GM23338 (cell line): ENCODE measurements at regions not wholly inside any gene's neighbourhood (a gene's known extent, or its start where the extent isn't known, plus 50 kb on each side); places are given as distances from the start of the nearest gene placed in this dataset.

Experiments used
- ATAC-seq: fragments of 200-7000 bp; cut with Tn5 transposase; 3 replicates; pipeline ENCODE4 v1.9.1; 2020
- DNase-seq: peaks from one replicate; pipeline ENCODE4 v3.0.0-alpha.2; 2015; ENCODE audit warnings: low spot score
- H2AFZ ChIP-seq: fragments of 200-600 bp; sonication (generic); 2 replicates; pipeline ENCODE4 v1.8.0; 2016; ENCODE audit warnings: antibody characterized with exemption, mild to moderate bottlenecking, moderate library complexity
- H3F3A ChIP-seq: fragments of 200-600 bp; sonication (generic); replicated peaks from 2 replicates; pipeline ENCODE4 v1.8.0; 2017; ENCODE audit warnings: antibody characterized with exemption, mixed run types, low read depth
- H3K27ac ChIP-seq: fragments of 200-600 bp; sonication (generic); 2 replicates; pipeline ENCODE4 v1.6.1; 2016; ENCODE audit warnings: low read depth
- H3K27me3 ChIP-seq: fragments of 200-600 bp; sonication (generic); 2 replicates; pipeline ENCODE4 v1.8.0; 2016; ENCODE audit warnings: mild to moderate bottlenecking, mixed run types, moderate library complexity; ENCODE audit not compliant: insufficient read depth
- H3K36me3 ChIP-seq: fragments of 200-600 bp; sonication (generic); 2 replicates; pipeline ENCODE4 v1.8.0; 2016; ENCODE audit warnings: mild to moderate bottlenecking; ENCODE audit not compliant: insufficient read depth
- H3K4me1 ChIP-seq: fragments of 200-600 bp; sonication (generic); 2 replicates; pipeline ENCODE4 v1.8.0; 2016; ENCODE audit warnings: mild to moderate bottlenecking, moderate library complexity; ENCODE audit not compliant: insufficient read depth
- H3K4me2 ChIP-seq: fragments of 200-600 bp; sonication (generic); 2 replicates; pipeline ENCODE4 v1.7.1; 2017; ENCODE audit warnings: mixed run types
- H3K4me3 ChIP-seq: fragments of 200-600 bp; sonication (generic); 2 replicates; pipeline ENCODE4 v1.6.1; 2016; ENCODE audit warnings: mixed run types
- H3K79me2 ChIP-seq: fragments of 200-600 bp; sonication (generic); replicated peaks from 2 replicates; pipeline ENCODE4 v1.8.0; 2017; ENCODE audit warnings: mild to moderate bottlenecking; ENCODE audit not compliant: insufficient read depth
- H3K9me2 ChIP-seq: fragments of 200-600 bp; sonication (generic); 2 replicates; pipeline ENCODE4 v1.8.0; 2017; ENCODE audit not compliant: insufficient read depth
- H4K20me1 ChIP-seq: fragments of 200-600 bp; sonication (generic); replicated peaks from 2 replicates; pipeline ENCODE4 v1.8.0; 2017; ENCODE audit warnings: mild to moderate bottlenecking; ENCODE audit not compliant: insufficient read depth
- H3K27ac Mint-ChIP-seq: 2 replicates; pipeline ENCODE4 v1.8.0; 2020; ENCODE audit warnings: inconsistent platforms, mild to moderate bottlenecking, moderate library complexity, mixed read lengths
- H3K27me3 Mint-ChIP-seq: 3 replicates; pipeline ENCODE4 v1.8.0; 2022; ENCODE audit warnings: low read depth, mild to moderate bottlenecking, moderate library complexity, mixed read lengths, inconsistent platforms; ENCODE audit not compliant: insufficient read depth, poor library complexity
- H3K36me3 Mint-ChIP-seq: 3 replicates; pipeline ENCODE4 v1.8.0; 2021; ENCODE audit warnings: low read depth, mild to moderate bottlenecking, inconsistent platforms, moderate library complexity, mixed read lengths
- H3K4me1 Mint-ChIP-seq: 3 replicates; pipeline ENCODE4 v1.8.0; 2020; ENCODE audit warnings: mild to moderate bottlenecking, inconsistent platforms, mixed read lengths
- H3K4me3 Mint-ChIP-seq: 3 replicates; pipeline ENCODE4 v1.8.0; 2021; ENCODE audit warnings: moderate library complexity, mild to moderate bottlenecking, inconsistent platforms, mixed read lengths
- H3K9me3 Mint-ChIP-seq: 3 replicates; pipeline ENCODE4 v1.8.0; 2020; ENCODE audit warnings: moderate library complexity, mild to moderate bottlenecking, inconsistent platforms, mixed read lengths
- CREB1 ChIP-seq: fragments of 250-450 bp; sonication (Bioruptor Pico); IDR thresholded peaks from 2 replicates; pipeline ENCODE4 v1.5.0; 2020; ENCODE audit warnings: low read depth, mild to moderate bottlenecking, moderate library complexity
- EZH2 ChIP-seq: fragments of 200-600 bp; sonication (generic); IDR thresholded peaks from one replicate; pipeline ENCODE4 v1.8.0; 2017; ENCODE audit warnings: antibody characterized with exemption, mild to moderate bottlenecking, low read depth; ENCODE audit not compliant: unreplicated experiment
- EZH2phosphoT487 ChIP-seq: fragments of 200-600 bp; sonication (generic); IDR thresholded peaks from one replicate; pipeline ENCODE4 v1.8.1; 2018; ENCODE audit warnings: antibody characterized with exemption; ENCODE audit not compliant: unreplicated experiment
- JUNB ChIP-seq: IDR thresholded peaks from one replicate; pipeline ENCODE4 v1.6.1; 2016; ENCODE audit warnings: antibody characterized with exemption; ENCODE audit not compliant: unreplicated experiment
- NANOG ChIP-seq: IDR thresholded peaks from 2 replicates; pipeline ENCODE4 v1.6.1; 2016; ENCODE audit warnings: antibody characterized with exemption, borderline replicate concordance
- POLR2AphosphoS5 ChIP-seq: IDR thresholded peaks from 2 replicates; pipeline ENCODE4 v1.6.1; 2016; ENCODE audit warnings: antibody characterized with exemption, low read depth
- REST ChIP-seq: IDR thresholded peaks from one replicate; pipeline ENCODE4 v1.6.1; 2018; ENCODE audit warnings: antibody characterized with exemption; ENCODE audit not compliant: unreplicated experiment
- STAT1 ChIP-seq: IDR thresholded peaks from one replicate; pipeline ENCODE4 v1.6.1; 2016; ENCODE audit warnings: antibody characterized with exemption; ENCODE audit not compliant: unreplicated experiment
- ZNF114 ChIP-seq: fragments of 250-450 bp; sonication (Bioruptor Pico); IDR thresholded peaks from 2 replicates; pipeline ENCODE4 v1.5.0; 2020; ENCODE audit warnings: mild to moderate bottlenecking, moderate library complexity
- ZNF331 ChIP-seq: fragments of 250-450 bp; sonication (Bioruptor Pico); IDR thresholded peaks from 2 replicates; pipeline ENCODE4 v1.5.0; 2020; ENCODE audit warnings: low read depth, mild to moderate bottlenecking, moderate library complexity
- ZNF462 ChIP-seq: fragments of 250-450 bp; sonication (Bioruptor Pico); IDR thresholded peaks from 2 replicates; pipeline ENCODE4 v1.5.0; 2020; ENCODE audit warnings: mild to moderate bottlenecking, moderate library complexity
- TF ChIP-seq, protein P1 (sequence below), 2 experiments: fragments of 200-600 bp in 1 of 2; sonication (generic) in 1 of 2; conservative IDR thresholded peaks; 2 replicates each; pipeline versions ENCODE4 v1.5.1 to v1.6.1; 2016 to 2017; ENCODE audit warnings: antibody characterized with exemption in 2 of 2, low read depth in 2 of 2, mild to moderate bottlenecking in 2 of 2, moderate library complexity in 1 of 2
- TF ChIP-seq, protein P2 (sequence below): IDR thresholded peaks from 2 replicates; pipeline ENCODE4 v1.6.1; 2016; ENCODE audit warnings: antibody characterized with exemption

GRCh38 chr15:62991698-62992097 is 50.8 kb upstream of the TPM1 start:
- Histone ChIP-seq H3K79me2 (no peaks in the 10 kb centered on the region), H3K4me3 (no peak overlapping the region), H3K27ac (peak overlapping the region; percentile 63; the same call in 1 of the 2 replicates), H3K36me3 (no peaks in the 10 kb centered on the region), H3K4me2 (no peak overlapping the region), H3K4me1 (no peaks in the 10 kb centered on the region), H3K27me3 (no peaks in the 10 kb centered on the region), H3K9me2 (0 out of 2 replicates have a peak, but pooled peaks cover under 1% of the 10 kb centered on the region), H3F3A (no peaks in the 10 kb centered on the region), H2AFZ (peak overlapping the region; percentile 52; the same call in 1 of the 2 replicates), H4K20me1 (no peaks in the 10 kb centered on the region)
- DNase-seq (no peak), ATAC-seq (no peak)
- H3K4me3 Mint-ChIP-seq, result no peak overlapping the region
- no peaks in the 10 kb centered on the region; the same call in 2 of the 3 replicates for H3K36me3 Mint-ChIP-seq
- no peak overlapping the region for H3K27ac Mint-ChIP-seq
- peaks cover 10% of the 10 kb centered on the region for H3K27me3 Mint-ChIP-seq
- TF ChIP-seq, protein P1, sequence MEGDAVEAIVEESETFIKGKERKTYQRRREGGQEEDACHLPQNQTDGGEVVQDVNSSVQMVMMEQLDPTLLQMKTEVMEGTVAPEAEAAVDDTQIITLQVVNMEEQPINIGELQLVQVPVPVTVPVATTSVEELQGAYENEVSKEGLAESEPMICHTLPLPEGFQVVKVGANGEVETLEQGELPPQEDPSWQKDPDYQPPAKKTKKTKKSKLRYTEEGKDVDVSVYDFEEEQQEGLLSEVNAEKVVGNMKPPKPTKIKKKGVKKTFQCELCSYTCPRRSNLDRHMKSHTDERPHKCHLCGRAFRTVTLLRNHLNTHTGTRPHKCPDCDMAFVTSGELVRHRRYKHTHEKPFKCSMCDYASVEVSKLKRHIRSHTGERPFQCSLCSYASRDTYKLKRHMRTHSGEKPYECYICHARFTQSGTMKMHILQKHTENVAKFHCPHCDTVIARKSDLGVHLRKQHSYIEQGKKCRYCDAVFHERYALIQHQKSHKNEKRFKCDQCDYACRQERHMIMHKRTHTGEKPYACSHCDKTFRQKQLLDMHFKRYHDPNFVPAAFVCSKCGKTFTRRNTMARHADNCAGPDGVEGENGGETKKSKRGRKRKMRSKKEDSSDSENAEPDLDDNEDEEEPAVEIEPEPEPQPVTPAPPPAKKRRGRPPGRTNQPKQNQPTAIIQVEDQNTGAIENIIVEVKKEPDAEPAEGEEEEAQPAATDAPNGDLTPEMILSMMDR (conservative IDR thresholded peaks at IDR 0.05; ENCODE audit: low read depth in 2 of 2), result no peak
- TF ChIP-seq CREB1 (CRISPR knock-in tag), result no peak
- no peak for TF ChIP-seq POLR2AphosphoS5
- no peak for TF ChIP-seq JUNB
- no peak for TF ChIP-seq EZH2
- TF ChIP-seq STAT1, result no peak
- TF ChIP-seq REST, result no peak
- TF ChIP-seq, protein P2, sequence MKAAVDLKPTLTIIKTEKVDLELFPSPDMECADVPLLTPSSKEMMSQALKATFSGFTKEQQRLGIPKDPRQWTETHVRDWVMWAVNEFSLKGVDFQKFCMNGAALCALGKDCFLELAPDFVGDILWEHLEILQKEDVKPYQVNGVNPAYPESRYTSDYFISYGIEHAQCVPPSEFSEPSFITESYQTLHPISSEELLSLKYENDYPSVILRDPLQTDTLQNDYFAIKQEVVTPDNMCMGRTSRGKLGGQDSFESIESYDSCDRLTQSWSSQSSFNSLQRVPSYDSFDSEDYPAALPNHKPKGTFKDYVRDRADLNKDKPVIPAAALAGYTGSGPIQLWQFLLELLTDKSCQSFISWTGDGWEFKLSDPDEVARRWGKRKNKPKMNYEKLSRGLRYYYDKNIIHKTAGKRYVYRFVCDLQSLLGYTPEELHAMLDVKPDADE, result no peak
- no peak for TF ChIP-seq EZH2phosphoT487
- no peak for TF ChIP-seq ZNF331
- no peak for TF ChIP-seq ZNF114 (CRISPR knock-in tag)
- TF ChIP-seq ZNF462 (CRISPR knock-in tag), result no peak
- TF ChIP-seq NANOG, result no peak
- no peaks in the 10 kb centered on the region for H3K9me3 Mint-ChIP-seq
- H3K4me1 Mint-ChIP-seq, result peaks cover 8% of the 10 kb centered on the region
